ENCODE measurements at regions not wholly inside any gene's neighbourhood (a gene's known extent, or its start where the extent isn't known, plus 50 kb on each side); places are given as distances from the start of the nearest gene placed in this dataset.

DNA sequence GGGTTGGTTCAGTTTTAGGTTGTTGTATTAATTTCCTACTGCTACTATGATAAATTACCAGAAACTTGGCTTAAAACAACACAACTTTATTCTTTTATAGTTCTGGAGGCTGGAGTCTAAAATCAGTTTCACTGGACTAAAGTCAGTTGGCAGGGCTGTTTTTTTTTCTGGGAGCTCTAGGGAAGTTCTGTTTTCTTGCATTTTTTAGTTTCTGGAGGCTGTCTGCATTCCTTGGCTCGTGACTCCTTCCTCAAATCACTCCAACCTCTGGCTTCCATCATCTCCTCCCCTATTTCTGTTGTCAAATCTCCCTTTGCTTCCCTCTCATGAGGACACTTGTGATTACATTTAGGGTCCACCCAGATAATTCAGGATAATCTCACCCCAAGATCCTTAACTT lies 51.3 kb upstream of the SUB1 start:
- TF ChIP-seq, protein P1, sequence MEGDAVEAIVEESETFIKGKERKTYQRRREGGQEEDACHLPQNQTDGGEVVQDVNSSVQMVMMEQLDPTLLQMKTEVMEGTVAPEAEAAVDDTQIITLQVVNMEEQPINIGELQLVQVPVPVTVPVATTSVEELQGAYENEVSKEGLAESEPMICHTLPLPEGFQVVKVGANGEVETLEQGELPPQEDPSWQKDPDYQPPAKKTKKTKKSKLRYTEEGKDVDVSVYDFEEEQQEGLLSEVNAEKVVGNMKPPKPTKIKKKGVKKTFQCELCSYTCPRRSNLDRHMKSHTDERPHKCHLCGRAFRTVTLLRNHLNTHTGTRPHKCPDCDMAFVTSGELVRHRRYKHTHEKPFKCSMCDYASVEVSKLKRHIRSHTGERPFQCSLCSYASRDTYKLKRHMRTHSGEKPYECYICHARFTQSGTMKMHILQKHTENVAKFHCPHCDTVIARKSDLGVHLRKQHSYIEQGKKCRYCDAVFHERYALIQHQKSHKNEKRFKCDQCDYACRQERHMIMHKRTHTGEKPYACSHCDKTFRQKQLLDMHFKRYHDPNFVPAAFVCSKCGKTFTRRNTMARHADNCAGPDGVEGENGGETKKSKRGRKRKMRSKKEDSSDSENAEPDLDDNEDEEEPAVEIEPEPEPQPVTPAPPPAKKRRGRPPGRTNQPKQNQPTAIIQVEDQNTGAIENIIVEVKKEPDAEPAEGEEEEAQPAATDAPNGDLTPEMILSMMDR (IDR thresholded peaks at IDR 0.05) = no peak
- TF ChIP-seq NR3C1 (IDR thresholded peaks at IDR 0.05) (no peak), REST (IDR thresholded peaks at IDR 0.05) (no peak), ZFP36 (IDR thresholded peaks at IDR 0.05; ENCODE audit: borderline replicate concordance, partially characterized antibody) (no peak)

Measured in A549 (cell line).